NOMO-1 (cell line): ENCODE measurements at regions not wholly inside any gene's neighbourhood (a gene's known extent, or its start where the extent isn't known, plus 50 kb on each side); places are given as distances from the start of the nearest gene placed in this dataset.
A peak's percentile ranks its signal among the peaks of the same experiment; 100 is the strongest.

Experiments used
- DNase-seq, 2 experiments: peaks; one replicate each; lab custom pipeline; 2025; ENCODE audit not compliant: unreplicated experiment in 2 of 2; lab: John Stamatoyannopoulos, UW

- DNase-seq, result no peak
These were observed 52.0 kb upstream of the BMP2 start for GRCh38 chr20:6715401-6715941.

GRCh38 chr20:6714279-6714711, 53.2 kb upstream of the BMP2 start:
- DNase-seq, result no peak

GRCh38 chr20:6711951-6712649, 55.4 kb upstream of the BMP2 start:
- no peak for DNase-seq

- DNase-seq, result no peak
These were observed 57.4 kb upstream of the BMP2 start for GRCh38 chr20:6709910-6710595.

GRCh38 chr20:6708010-6708409, 59.5 kb upstream of the BMP2 start:
- DNase-seq, result no peak

- no peak for DNase-seq
These were observed 60.1 kb upstream of the BMP2 start for GRCh38 chr20:6707321-6707831.

- DNase-seq, result no peak
These were observed 61.4 kb upstream of the BMP2 start for GRCh38 chr20:6705926-6706548.

- peak; percentile 33 to 40 for DNase-seq
These were observed 62.2 kb upstream of the BMP2 start for GRCh38 chr20:6705106-6705766.

- DNase-seq, result no peak
These were observed 63.2 kb upstream of the BMP2 start for GRCh38 chr20:6704132-6704861.

- DNase-seq, result no peak
These were observed 63.8 kb upstream of the BMP2 start for GRCh38 chr20:6703656-6704055.

GRCh38 chr20:6703047-6703446, 64.4 kb upstream of the BMP2 start:
- no peak for DNase-seq

- DNase-seq, result no peak
These were observed 65.3 kb upstream of the BMP2 start for GRCh38 chr20:6702144-6702543.

- peak; percentile 89 to 93 for DNase-seq
These were observed 66.7 kb upstream of the BMP2 start for GRCh38 chr20:6700563-6701329.

GRCh38 chr20:6699921-6700562, 67.4 kb upstream of the BMP2 start:
- DNase-seq, result no peak

- DNase-seq, result no peak
These were observed 68.8 kb upstream of the BMP2 start for GRCh38 chr20:6698723-6699122.

- DNase-seq, result no peak
These were observed 69.4 kb upstream of the BMP2 start for GRCh38 chr20:6698056-6698455.

GRCh38 chr20:6697228-6697972, 70.1 kb upstream of the BMP2 start:
- no peak for DNase-seq

GRCh38 chr20:6696001-6696400, 71.5 kb upstream of the BMP2 start:
- no peak for DNase-seq
